ENCODE measurements at regions not wholly inside any gene's neighbourhood (a gene's known extent, or its start where the extent isn't known, plus 50 kb on each side); places are given as distances from the start of the nearest gene placed in this dataset.

- TF ChIP-seq, protein P1, sequence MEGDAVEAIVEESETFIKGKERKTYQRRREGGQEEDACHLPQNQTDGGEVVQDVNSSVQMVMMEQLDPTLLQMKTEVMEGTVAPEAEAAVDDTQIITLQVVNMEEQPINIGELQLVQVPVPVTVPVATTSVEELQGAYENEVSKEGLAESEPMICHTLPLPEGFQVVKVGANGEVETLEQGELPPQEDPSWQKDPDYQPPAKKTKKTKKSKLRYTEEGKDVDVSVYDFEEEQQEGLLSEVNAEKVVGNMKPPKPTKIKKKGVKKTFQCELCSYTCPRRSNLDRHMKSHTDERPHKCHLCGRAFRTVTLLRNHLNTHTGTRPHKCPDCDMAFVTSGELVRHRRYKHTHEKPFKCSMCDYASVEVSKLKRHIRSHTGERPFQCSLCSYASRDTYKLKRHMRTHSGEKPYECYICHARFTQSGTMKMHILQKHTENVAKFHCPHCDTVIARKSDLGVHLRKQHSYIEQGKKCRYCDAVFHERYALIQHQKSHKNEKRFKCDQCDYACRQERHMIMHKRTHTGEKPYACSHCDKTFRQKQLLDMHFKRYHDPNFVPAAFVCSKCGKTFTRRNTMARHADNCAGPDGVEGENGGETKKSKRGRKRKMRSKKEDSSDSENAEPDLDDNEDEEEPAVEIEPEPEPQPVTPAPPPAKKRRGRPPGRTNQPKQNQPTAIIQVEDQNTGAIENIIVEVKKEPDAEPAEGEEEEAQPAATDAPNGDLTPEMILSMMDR (IDR thresholded peaks at IDR 0.05; ENCODE audit: poor library complexity): no peak
- TF ChIP-seq EZH2 (IDR thresholded peaks at IDR 0.05; ENCODE audit: borderline replicate concordance): no peak
Observed at GRCh38 chr9:115746496-115746895, 407.1 kb upstream of the PAPPA start.
